ENCODE measurements at regions not wholly inside any gene's neighbourhood (a gene's known extent, or its start where the extent isn't known, plus 50 kb on each side); places are given as distances from the start of the nearest gene placed in this dataset.
"Not testable (repeated sequence)": the region's sequence is repeated elsewhere in the genome, so short reads cannot be mapped to it uniquely, and the experiment has no call there.

DNA sequence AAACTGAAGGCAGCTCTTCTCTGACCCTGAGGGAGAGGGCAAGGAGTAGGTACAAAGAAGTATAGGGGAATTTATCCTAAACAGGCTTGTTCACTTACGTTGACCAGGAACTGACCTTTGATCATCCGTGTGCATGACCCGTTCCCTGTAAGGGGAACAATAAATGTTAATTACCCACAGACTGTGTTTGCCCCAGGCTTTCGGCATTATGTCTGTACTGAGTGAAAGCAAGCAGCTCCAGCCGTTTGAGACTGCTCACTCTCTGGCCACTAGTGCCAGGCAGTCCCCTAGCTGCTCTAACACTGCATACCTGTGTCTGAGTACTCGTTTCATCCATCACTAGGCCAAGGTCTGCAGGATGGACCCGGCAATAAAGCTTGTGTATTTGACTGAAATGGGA, 1365.3 kb downstream of the NCAM2 start:
- no peak overlapping the region for H3K27ac Mint-ChIP-seq
- WGBS (ENCODE audit: insufficient coverage) = 83% methylated on average over 7 of the region's 7 CpGs

GRCh38 chr21:22364163-22364562, 1366.0 kb downstream of the NCAM2 start:
- intact Hi-C loops (cut with micrococcal nuclease) = no loop called here
- Mint-ChIP-seq H3K4me1 (no peaks in the 10 kb centered on the region), H3K27me3 (ENCODE audit: low read depth in 2 of 2) (no peaks in the 10 kb centered on the region), H3K4me3 (no peak overlapping the region), H3K9me3 (peaks cover 5 to 10% of the 10 kb centered on the region in 2 donors), H3K27ac (no peak overlapping the region), H3K36me3 (no peaks in the 10 kb centered on the region)
- WGBS (ENCODE audit: insufficient coverage) = 91% methylated on average over 5 of the region's 5 CpGs
- Histone ChIP-seq H3K27ac (ENCODE audit: low read length) (no peak overlapping the region), H3K36me3 (ENCODE audit: control insufficient read depth, insufficient read depth, low read length) (no peaks in the 10 kb centered on the region), H3K27me3 (ENCODE audit: control insufficient read depth, insufficient read depth, low read length) (no peaks in the 10 kb centered on the region), H3K4me3 (ENCODE audit: low read length) (no peak overlapping the region), H3K4me1 (ENCODE audit: control insufficient read depth, insufficient read depth, low read length) (no peaks in the 10 kb centered on the region), H3K9me3 (ENCODE audit: control insufficient read depth, insufficient read depth, low read length) (no peaks in the 10 kb centered on the region)
- ATAC-seq = no peak
- TF ChIP-seq, protein P1, sequence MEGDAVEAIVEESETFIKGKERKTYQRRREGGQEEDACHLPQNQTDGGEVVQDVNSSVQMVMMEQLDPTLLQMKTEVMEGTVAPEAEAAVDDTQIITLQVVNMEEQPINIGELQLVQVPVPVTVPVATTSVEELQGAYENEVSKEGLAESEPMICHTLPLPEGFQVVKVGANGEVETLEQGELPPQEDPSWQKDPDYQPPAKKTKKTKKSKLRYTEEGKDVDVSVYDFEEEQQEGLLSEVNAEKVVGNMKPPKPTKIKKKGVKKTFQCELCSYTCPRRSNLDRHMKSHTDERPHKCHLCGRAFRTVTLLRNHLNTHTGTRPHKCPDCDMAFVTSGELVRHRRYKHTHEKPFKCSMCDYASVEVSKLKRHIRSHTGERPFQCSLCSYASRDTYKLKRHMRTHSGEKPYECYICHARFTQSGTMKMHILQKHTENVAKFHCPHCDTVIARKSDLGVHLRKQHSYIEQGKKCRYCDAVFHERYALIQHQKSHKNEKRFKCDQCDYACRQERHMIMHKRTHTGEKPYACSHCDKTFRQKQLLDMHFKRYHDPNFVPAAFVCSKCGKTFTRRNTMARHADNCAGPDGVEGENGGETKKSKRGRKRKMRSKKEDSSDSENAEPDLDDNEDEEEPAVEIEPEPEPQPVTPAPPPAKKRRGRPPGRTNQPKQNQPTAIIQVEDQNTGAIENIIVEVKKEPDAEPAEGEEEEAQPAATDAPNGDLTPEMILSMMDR (IDR thresholded peaks at IDR 0.05) = no peak
- no peak for DNase-seq

More for the DNA sequence above, 1365.3 kb downstream of the NCAM2 start:
- Histone ChIP-seq H3K4me3 (ENCODE audit: low read length) (no peak overlapping the region), H3K36me3 (ENCODE audit: control insufficient read depth, insufficient read depth, low read length) (no peaks in the 10 kb centered on the region), H3K4me1 (ENCODE audit: control insufficient read depth, insufficient read depth, low read length) (no peaks in the 10 kb centered on the region), H3K9me3 (ENCODE audit: control insufficient read depth, insufficient read depth, low read length) (no peaks in the 10 kb centered on the region), H3K27ac (ENCODE audit: low read length) (no peak overlapping the region), H3K27me3 (ENCODE audit: control insufficient read depth, insufficient read depth, low read length) (no peaks in the 10 kb centered on the region)
- ATAC-seq (no peak), DNase-seq (no peak)
- no peaks in the 10 kb centered on the region for H3K36me3 Mint-ChIP-seq
- TF ChIP-seq, protein P1 (IDR thresholded peaks at IDR 0.05) = no peak
- peaks cover 7 to 9% of the 10 kb centered on the region in 2 donors for H3K9me3 Mint-ChIP-seq
- intact Hi-C loops (cut with micrococcal nuclease) = no loop called here
- H3K4me3 Mint-ChIP-seq = no peak overlapping the region
- H3K4me1 Mint-ChIP-seq = no peaks in the 10 kb centered on the region
- no peaks in the 10 kb centered on the region for H3K27me3 Mint-ChIP-seq (ENCODE audit: low read depth in 2 of 2)

DNA sequence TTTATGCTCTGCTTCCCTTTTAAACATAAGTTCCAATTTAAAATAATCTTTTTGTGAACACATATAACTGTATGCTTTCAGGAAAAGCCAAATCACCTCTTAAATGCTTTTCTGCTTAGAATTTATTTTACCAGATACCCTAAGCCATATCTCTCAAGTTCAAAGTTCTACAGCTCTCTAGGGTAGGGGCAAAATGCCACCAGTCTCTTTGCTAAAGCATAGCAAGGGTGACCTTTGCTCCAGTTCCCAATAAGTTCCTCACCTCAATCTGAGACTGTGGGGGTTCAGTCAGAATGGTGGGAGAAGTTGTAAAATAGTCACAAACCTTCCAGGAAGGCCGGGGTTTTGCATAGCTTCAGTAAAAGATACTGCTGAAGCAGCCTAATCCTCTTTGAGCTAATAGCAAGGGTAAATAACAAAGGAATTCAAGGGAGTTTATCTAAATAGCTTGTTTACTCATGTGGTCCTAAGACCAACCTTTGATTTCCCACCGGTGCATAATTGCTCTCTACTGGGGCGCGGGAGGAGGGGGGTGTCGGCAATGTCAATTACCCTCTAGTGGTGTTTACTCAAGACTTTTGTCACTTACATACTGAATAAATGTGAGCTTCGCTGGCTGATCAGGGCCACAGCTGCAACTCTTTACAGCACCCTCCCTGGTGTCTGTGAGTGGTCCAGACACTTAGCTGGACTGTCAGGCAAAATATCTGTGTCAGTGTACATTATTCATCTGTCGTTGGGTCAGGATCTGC, 1376.2 kb downstream of the NCAM2 start:
- H3K27me3 Mint-ChIP-seq (ENCODE audit: low read depth in 2 of 2) = no peaks in the 10 kb centered on the region

GRCh38 chr21:22377795-22378194, 1379.6 kb downstream of the NCAM2 start:
- H3K27ac Mint-ChIP-seq; H3K4me1 ChIP-seq (ENCODE audit: control insufficient read depth, insufficient read depth, low read length); H3K27me3 Mint-ChIP-seq (ENCODE audit: low read depth in 2 of 2); DNase-seq; H3K36me3 ChIP-seq (ENCODE audit: control insufficient read depth, insufficient read depth, low read length); H3K4me1 Mint-ChIP-seq; intact Hi-C loops (cut with micrococcal nuclease); H3K27ac ChIP-seq (ENCODE audit: low read length); H3K27me3 ChIP-seq (ENCODE audit: control insufficient read depth, insufficient read depth, low read length); H3K4me3 ChIP-seq (ENCODE audit: low read length); ATAC-seq; H3K4me3 Mint-ChIP-seq; H3K36me3 Mint-ChIP-seq: not testable (repeated sequence)
- peaks cover 13 to 16% of the 10 kb centered on the region in 2 donors for H3K9me3 Mint-ChIP-seq
- peaks cover 12% of the 10 kb centered on the region for H3K9me3 ChIP-seq (ENCODE audit: control insufficient read depth, insufficient read depth, low read length)
- WGBS (ENCODE audit: insufficient coverage) = 67% methylated on average over 3 of the region's 3 CpGs

More for the DNA sequence above, 1376.2 kb downstream of the NCAM2 start:
- Histone ChIP-seq H3K4me3 (ENCODE audit: low read length) (no peak overlapping the region), H3K36me3 (ENCODE audit: control insufficient read depth, insufficient read depth, low read length) (no peaks in the 10 kb centered on the region), H3K9me3 (ENCODE audit: control insufficient read depth, insufficient read depth, low read length) (peaks cover 16% of the 10 kb centered on the region), H3K27ac (ENCODE audit: low read length) (no peak overlapping the region), H3K27me3 (ENCODE audit: control insufficient read depth, insufficient read depth, low read length) (no peaks in the 10 kb centered on the region), H3K4me1 (ENCODE audit: control insufficient read depth, insufficient read depth, low read length) (no peaks in the 10 kb centered on the region)
- Mint-ChIP-seq H3K4me1 (no peaks in the 10 kb centered on the region), H3K27ac (no peak overlapping the region), H3K9me3 (peaks cover 7 to 13% of the 10 kb centered on the region in 2 donors), H3K36me3 (no peaks in the 10 kb centered on the region), H3K4me3 (no peak overlapping the region)
- no peak for ATAC-seq
- intact Hi-C loops (cut with micrococcal nuclease) = no loop called here
- WGBS (ENCODE audit: insufficient coverage) = 46% methylated on average over 7 of the region's 7 CpGs
- TF ChIP-seq, protein P1 (IDR thresholded peaks at IDR 0.05) = no peak
- no peak for DNase-seq

All from natural killer cell (primary cell).